Anterior cingulate cortex (tissue), 58 donors: ENCODE measurements at regions not wholly inside any gene's neighbourhood (a gene's known extent, or its start where the extent isn't known, plus 50 kb on each side); places are given as distances from the start of the nearest gene placed in this dataset.

ENCODE experiments used
- DNase-seq, 58 donors: peaks; one replicate each; lab custom pipeline; 2025; lab: John Stamatoyannopoulos, UW

DNA sequence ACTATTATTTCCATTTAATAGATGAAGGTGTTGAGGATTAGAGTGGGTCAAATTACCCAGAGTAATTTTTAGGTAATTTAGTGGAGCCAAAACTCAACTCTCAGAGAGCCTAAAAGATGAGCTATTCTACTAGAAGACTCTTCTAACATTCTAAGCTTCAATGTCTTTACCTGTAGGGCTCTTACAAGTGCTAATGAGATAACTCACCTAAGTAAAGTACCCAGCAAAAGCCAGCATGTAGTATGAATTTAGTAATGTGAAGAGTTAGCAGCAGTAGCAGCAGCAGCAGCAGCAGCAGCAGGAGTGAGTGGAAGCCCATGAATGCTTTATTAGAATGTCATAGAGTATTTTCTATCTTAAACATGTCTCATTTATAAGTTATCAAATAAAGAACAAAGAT is 1239.2 kb downstream of the FAM181B start:
- no peak for DNase-seq

DNA sequence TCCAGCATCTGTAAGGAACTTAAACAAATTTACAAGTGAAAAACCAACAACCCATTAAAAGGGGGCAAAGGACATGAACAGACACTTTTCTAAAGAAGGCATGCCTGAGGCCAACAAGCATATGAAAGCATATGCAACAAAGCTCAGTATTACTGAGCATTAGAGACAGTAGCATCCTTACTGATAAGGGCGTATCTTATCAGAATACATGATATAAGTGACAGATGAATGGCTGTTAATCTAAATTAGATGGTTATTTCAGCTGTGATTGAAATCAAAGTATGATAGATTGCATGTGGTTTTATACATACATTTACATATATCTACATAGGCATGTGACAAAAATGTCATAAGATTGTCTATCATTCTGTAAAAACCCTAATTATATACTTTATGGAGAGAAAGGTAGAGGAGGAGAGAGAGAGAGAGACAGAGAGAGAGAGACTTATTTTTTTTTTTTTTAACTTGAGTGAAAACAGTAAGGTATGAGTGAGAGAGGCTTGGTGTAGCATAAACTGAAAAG is 1240.7 kb downstream of the FAM181B start:
- no peak for DNase-seq

DNA sequence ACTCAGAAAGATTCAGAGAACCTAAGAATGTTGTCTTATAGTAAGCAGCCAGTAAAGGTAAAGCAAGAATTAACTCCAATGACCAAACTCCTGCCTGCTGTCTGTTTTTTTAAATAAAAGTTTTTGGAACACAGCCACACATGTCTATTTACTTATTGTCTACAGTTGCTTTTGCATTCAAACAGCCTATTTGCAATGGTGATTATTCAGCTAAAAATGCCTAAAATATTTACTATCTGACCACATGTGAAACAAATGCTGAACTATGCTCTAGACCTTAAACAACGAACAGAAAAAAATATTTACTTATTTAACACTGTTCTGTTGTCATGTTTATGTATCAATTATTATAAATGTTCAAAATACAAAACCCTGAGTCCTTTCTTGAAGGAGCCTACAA is 1246.6 kb downstream of the FAM181B start:
- DNase-seq, result no peak

DNA sequence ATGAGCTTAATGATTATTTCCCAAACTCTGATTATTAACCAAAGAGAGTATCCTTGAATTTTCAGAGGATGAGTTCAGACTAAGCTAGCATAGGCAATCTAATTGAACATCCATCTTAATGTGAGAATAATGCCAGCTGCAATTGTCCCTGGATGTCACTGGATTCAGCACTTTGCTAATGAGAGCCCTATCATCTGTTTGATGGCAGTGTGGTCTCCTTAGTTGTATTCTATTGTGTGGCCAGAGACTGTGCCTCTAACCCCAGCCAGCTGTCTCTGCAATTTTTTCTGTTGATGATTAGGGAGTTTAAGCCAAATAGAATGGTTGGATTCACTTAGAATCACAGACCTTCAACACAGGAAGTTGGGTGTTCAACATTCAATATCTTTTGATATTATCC is 1249.5 kb downstream of the FAM181B start:
- no peak for DNase-seq

DNA sequence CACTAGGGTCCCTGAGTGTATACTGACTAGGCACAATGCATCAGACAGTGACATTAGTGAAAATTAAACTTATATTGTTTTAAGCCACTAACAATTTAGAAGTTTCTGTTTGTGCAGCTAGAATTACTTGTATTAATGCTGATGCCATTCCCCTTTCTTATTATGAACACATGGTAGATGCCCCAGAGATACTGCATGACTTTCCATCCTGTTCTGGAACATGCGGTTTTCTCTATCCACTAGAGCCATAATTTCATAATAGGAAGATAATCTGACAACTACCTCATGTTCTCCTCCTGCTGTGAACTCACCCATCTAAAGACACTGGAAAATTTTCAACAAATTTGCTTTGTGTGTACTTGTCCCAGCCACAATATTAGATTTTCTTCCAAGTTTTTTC is 1256.4 kb downstream of the FAM181B start:
- DNase-seq, result no peak

DNA sequence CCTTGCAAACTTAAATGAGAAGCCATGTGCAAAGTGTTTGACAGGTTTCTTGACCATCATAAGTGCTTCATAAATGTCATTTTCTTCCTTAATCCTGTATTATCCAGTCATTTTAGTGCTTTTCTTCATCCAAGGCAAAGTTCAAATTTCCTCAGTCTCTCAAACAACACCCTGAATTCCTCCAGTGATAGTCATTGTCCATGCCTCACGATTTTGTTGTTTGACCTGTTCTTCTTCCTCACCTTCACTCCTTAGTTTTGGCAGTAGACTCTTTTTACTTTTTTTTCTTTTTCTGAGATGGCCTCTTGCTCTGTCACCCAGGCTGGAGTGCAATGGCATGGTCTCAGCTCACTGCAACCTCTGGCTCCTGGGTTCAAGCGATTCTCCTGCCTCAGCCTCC is 1257.3 kb downstream of the FAM181B start:
- no peak for DNase-seq

DNA sequence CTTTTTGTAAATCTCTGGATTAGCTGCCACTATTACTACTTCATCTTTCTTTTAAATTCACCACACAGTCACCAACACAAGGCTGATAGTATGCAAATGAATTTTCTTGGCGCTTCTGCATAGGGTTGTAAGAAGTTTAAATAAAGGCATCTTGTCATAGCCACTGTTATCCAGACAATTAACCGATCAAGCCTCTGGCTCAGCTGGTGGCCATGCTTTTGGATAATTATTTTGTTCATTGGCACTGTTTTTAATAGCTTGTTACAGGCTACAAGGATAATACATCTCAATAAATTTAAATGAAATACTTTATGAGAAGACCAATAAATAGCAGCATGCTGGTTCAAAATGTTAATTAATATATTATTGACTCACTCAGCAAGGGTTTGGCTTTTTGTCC is 1261.0 kb downstream of the FAM181B start:
- no peak for DNase-seq

DNA sequence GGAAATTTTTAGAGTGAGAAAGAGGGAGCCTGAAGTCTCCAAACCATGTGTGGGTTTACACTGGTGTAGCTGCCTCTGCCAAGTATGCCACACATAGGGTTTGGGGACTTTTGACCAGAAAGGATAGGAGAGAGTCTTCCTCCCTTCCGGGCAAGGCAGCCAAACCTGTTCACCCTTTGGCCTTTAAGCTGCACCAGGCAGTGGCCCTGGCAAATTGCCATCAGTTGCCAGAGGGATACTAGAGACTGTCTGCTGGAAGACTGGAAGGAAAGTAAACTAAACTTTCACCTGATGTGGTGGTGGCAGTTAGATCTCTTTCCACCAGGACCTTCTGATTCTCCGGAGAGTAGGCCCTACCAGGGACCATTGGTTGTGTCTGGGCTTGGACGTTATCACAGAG is 1263.2 kb downstream of the FAM181B start:
- DNase-seq, result peak in 2 of 58 donors; percentile 1 to 7

DNA sequence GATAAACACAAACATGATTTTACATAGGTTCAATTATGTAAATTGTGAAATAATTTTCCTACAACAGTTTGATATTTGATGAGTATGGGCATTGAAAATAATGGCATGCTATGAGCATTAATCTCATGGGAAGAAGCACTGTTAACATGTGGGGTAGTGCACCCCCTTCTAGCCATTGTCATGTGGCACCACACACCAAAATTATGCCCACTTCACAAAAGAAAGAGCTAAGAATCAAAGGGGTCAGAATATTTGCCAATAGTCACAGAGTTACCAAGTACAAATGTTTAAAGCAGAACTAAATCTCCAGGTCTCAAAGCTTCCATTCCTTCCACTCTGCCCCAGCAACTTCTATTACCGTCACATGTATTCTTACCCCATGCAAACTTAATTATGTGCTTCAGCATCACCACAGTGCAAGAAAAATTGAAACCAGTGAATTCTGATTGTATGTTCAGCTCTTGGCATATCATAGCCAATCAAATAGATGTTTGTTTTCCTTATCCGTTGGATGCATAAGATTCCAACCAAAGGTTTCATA is 1273.8 kb downstream of the FAM181B start:
- no peak for DNase-seq

DNA sequence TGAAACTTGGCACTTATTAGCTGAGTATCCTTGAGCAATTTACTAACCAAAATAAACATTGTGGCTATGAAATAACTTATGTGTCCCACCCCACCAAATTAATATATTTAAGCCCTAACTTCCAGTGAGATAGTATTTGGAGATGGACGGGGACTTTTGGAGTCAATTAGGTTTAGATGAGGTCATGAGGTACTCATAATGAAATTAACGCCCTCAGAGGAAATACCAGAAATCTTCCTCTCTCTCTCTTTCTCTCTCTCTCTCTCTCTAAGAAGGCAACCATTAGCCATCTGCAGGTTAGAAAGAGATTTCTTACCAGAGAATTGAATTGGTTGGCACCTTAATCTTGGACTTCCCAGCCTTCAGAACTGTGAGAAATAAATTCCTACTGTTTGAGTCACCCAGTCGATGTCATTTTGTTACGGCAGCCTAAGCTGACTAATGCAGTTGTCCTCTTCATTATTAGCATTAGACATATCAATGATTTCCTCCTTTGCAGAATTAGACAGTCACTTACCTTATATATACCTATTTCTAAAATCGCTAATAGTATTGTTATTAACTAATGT is 1284.0 kb downstream of the FAM181B start:
- no peak for DNase-seq

DNA sequence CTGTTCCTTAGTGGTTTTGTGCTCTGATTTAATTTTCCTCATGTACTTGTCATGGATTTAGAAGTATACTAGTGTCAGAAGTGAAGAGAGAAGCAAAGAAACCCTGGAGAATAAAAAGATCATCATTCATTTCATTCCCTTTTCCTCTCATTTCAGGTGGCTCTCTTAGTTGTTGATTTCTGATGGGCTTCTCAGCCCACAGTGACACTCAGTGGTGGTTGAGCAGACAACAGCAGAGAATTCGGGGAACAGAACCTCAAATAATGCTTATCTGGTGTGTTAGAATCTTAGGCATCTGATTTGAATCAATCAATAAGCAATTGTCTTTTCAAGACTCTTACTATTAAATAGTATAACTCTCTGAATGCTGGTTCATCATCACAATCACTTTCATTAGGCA is 1289.4 kb downstream of the FAM181B start:
- DNase-seq, result peak in 2 of 58 donors; percentile 3 to 11

DNA sequence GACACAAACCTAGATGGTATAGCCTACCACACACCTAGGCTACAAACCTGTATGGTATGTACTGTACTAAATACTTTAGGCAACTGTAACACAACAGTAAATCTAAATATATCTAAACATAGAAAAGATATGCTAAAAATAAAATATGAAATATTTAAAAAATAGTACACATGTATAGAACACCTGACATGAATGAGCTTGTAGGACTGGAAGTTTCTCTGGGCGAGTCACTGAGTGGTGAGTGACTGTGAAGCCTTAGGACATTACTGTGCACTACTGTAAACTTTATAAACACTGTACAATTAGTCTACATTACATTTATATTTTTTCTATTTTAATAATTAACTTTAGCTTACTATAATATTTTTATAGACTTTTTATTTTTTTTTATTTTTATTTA is 1301.3 kb downstream of the FAM181B start:
- DNase-seq, result no peak

DNA sequence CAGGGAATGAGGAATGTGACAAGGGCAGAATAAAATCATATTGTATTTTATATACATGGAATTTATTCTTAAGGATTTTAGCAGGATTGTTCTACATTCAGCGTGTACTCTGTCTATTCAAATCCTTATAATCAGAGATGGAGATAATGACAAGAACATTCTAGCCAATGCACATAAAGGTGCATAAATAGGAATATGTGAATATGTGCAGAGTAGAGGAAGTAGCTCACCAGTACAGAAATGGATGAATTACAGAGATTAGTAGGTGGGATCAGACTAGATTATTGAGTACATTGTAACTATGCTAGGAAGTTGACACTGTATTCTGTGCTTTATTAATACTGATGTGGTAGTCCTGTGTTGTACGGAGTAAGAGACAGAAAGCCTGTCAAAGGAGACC is 1308.8 kb downstream of the FAM181B start:
- DNase-seq, result no peak

DNA sequence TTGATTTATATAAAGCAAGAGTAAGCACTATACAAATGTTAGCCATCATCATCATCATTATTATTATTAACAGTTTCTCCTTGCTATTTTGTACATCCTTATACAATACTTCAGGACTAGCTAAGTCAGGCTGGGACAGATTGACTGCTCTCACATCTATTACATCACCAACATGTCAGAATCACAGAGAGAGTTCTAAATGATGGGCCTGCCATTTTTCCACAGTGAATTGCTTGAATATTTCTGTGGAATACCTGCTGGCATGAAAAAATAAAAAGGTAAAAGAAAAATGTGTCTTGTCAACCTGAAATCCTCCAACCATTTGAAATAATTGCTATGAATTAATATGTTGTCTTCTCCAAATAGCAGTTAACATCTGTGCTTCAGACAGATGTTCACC is 1311.3 kb downstream of the FAM181B start:
- DNase-seq, result no peak

DNA sequence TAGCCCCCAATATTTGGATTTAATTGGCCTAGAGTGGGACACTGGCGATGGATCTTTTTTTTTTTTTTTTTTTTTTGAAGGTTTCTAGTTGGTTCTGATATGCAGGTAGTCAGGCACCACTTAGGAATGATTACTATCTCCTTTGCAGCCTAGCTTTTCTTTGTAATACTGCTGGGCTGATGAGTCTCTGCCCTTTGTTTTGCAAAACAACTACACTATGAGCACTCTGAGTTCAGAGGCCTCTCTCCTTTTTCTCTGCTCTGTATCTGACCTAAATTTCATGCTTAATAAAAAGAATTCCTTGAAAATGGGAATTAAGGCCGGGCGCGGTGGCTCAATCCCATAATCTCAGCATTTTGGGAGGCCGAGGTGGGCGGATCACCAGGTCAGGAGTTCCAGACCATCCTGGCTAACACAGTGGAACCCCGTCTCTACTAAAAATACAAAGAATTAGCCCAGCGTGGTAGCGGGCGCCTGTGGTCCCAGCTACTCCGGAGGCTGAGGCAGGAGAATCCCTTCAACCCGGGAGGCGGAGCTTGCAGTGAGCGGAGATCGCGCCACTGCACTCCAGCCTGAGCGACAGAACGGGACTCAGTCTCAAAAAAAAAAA is 1312.3 kb downstream of the FAM181B start:
- no peak for DNase-seq

DNA sequence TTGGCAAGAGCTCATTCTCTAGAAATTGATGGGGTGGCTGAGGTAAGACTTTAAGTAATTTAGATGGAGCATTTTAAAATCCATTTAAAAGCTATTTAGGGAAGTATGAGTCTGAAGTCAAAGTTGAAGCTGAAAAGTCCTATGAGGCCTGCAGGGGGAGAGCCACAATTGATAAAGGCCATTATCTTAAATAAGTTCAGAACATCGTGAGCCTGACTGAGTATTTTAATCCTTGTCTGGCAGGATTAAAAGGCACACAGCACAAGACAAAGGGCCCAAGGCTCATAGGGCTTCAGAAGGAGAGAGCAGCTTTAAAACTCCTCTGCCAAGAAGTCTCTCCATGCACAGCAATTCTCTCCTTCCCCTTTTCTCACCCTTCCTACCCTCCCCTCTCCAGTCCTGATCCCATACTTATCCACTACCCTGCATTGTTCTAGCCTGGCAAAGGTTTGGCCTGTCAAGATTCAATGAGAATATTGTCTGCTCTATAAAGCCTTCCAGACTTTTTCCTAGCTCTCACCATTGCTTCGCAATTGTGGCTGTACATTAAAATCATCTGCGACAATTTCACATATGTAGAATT is 1312.9 kb downstream of the FAM181B start:
- DNase-seq, result no peak

DNA sequence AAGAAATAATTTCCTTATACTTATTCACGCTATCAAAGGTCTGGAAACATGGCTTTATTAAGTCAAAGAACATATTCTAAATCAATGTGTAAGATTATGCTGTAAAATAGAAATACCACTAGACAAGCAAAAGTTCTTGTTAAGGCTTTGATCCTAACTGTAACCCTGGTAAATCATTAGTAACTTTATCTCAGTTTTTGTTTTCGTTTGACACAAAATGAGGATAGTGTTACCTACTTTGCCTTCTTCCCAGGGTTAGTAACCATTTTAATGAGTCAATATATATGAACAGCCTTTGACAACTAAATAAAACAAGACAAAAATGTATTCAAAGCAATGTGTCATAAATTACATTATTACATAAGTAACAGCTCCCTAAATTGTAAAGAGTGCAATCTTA is 1336.3 kb downstream of the FAM181B start:
- no peak for DNase-seq

DNA sequence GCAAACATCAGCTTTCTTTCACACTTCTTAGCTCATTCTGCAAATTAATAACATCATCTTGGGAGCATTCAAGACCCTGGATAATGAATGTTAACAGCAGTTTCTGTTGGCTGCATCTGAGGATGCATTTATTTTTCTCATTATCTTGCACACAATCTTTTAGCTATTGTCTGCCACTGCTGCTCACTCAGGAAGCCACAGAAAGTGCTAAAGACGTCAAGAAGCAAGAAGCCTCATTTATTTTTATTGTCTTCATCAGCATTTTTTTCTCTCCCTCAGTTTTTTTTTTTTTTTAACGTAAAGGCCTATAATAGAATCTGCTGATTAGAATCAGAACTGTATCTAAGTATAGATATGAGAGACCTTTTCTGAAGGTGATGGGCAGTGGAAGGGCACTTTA is 1339.4 kb downstream of the FAM181B start:
- no peak for DNase-seq

DNA sequence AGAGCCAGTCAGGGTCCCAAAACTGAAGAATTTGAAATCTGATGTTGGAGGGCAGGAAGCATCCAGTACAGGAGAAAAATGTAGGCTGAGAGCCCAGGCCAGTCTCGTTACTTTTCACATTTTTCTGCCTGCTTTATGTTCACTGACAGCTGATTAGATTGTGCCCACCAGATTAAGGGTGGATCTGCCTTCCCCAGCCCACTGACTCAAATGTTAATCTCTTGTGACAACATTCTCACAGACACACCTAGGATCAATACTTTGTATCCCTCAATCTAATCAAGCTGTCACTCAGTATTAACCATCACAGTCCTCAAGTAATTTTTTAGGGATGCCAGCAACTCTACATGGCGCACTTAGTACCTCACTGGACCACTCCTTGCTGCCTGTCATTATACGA is 1345.3 kb downstream of the FAM181B start:
- DNase-seq, result no peak

DNA sequence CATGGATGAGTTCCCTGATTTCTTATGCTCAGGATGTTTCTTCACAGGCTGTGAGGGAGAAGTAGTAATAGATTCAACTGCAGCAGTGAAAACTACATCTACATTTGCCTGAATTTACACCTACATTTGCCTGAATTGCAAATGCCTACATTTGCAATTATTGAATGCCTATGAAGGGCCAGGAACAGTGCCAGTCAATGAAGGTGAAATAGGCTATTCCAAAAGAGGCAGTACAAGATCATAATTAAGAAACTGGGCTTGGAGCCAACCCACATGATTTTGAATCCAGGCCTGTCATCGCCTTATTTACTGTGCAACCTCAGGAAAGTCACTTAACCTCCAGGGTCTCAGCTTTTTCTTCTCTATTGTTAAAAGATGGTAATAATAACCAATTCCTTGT is 1353.3 kb downstream of the FAM181B start:
- no peak for DNase-seq

DNA sequence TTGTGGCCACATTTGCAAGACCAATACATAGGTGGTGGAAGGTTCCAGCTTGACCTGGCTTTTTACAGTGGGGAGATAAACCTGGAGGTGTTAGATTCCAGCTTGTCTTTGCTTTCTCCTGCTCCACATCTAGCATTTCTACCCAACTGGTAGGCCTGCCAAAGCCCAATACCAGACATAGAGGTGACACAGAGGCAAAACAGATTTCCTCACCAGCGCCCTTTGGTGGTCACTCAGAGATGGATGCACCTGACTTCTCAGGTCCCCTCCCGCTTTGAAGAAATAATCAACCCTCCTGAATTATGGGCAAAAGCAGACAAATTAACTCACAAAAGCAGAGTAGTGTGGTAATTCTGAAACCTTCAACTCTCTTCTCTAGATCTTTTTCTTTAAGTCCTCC is 1356.2 kb downstream of the FAM181B start:
- no peak for DNase-seq

DNA sequence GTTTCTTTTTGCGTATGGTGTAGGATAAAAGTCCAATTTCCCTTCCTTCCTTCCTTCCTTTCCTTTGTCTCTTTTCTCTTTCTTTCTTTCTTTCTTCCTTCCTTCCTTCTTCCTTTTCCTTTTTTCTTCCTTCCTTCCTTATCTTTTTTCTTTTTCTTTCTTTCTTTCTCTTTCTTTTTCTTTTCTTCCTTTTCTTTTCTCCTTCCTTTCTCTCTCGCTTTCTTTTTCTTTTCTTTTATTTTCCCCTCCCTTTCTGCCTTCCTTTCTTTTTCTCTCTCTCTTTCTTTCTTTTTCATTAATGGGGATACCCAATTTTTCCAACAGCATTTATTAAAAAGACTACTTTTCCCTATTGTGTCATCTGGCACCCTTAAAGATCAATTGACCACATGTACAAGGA is 1359.7 kb downstream of the FAM181B start:
- no peak for DNase-seq
